Keratinocyte (primary cell): ENCODE measurements at regions not wholly inside any gene's neighbourhood (a gene's known extent, or its start where the extent isn't known, plus 50 kb on each side); places are given as distances from the start of the nearest gene placed in this dataset.

Experiments
- DNase-seq: peaks from one replicate; pipeline ENCODE4 v3.0.0-alpha.2; 2011; ENCODE audit warnings: low read depth, missing footprints, low spot score
- FAIRE-seq: peaks from 2 replicates; lab custom pipeline; 2011; peaks lifted over from hg19 to GRCh38; lab: Jason Lieb, UNC
- H2AFZ ChIP-seq: 2 replicates; pipeline ENCODE4 v1.6.0; 2012; ENCODE audit warnings: low read length, control low read depth, inconsistent platforms; ENCODE audit not compliant: control insufficient read depth
- H3K27ac ChIP-seq: 2 replicates; pipeline ENCODE4 v1.5.1; 2011; ENCODE audit warnings: low read length; ENCODE audit not compliant: control insufficient read depth, insufficient read depth
- H3K27me3 ChIP-seq: 3 replicates; pipeline ENCODE4 v1.6.0; 2011; ENCODE audit warnings: low read length; ENCODE audit not compliant: control insufficient read depth, insufficient read depth; ENCODE audit errors: extremely low read depth
- H3K36me3 ChIP-seq, 2 experiments: 2 replicates in 1 of 2; 3 replicates in 1 of 2; pipeline ENCODE4 v1.5.1; 2011; ENCODE audit warnings: low read length in 2 of 2, mild to moderate bottlenecking in 1 of 2; ENCODE audit not compliant: control insufficient read depth in 2 of 2, insufficient read depth in 2 of 2; ENCODE audit errors: extremely low read depth in 1 of 2
- H3K4me1 ChIP-seq: 3 replicates; pipeline ENCODE4 v1.5.1; 2011; ENCODE audit warnings: low read length; ENCODE audit not compliant: control insufficient read depth, insufficient read depth; ENCODE audit errors: extremely low read depth
- H3K4me2 ChIP-seq: 3 replicates; pipeline ENCODE4 v1.6.0; 2011; ENCODE audit warnings: low read depth, low read length; ENCODE audit not compliant: control insufficient read depth, insufficient read depth; ENCODE audit errors: extremely low read depth
- H3K4me3 ChIP-seq, 3 experiments: fragments of 200-600 bp in 1 of 3; sonication (generic) in 1 of 3; 2 replicates in 2 of 3; 3 replicates in 1 of 3; pipeline ENCODE4 v1.5.1; 2011 to 2016; ENCODE audit warnings: low read length in 3 of 3, mild to moderate bottlenecking in 3 of 3, control low read depth in 2 of 3, inconsistent platforms in 1 of 3, low read depth in 1 of 3, mixed read lengths in 1 of 3, mixed run types in 1 of 3, moderate library complexity in 1 of 3; ENCODE audit not compliant: control insufficient read depth in 2 of 3, insufficient read depth in 2 of 3; ENCODE audit errors: extremely low read depth in 1 of 3
- H3K79me2 ChIP-seq: 2 replicates; pipeline ENCODE4 v1.6.0; 2012; ENCODE audit warnings: low read length; ENCODE audit not compliant: control insufficient read depth, insufficient read depth
- H3K9ac ChIP-seq: 3 replicates; pipeline ENCODE4 v1.6.0; 2011; ENCODE audit warnings: low read length; ENCODE audit not compliant: control insufficient read depth, insufficient read depth; ENCODE audit errors: extremely low read depth
- H3K9me1 ChIP-seq: 3 replicates; pipeline ENCODE4 v1.6.0; 2011; ENCODE audit warnings: low read length; ENCODE audit not compliant: control insufficient read depth, insufficient read depth; ENCODE audit errors: extremely low read depth
- H3K9me3 ChIP-seq: 2 replicates; pipeline ENCODE4 v1.5.1; 2012; ENCODE audit warnings: low read depth, low read length; ENCODE audit not compliant: control insufficient read depth
- H4K20me1 ChIP-seq: 3 replicates; pipeline ENCODE4 v1.6.0; 2011; ENCODE audit warnings: low read length; ENCODE audit not compliant: control insufficient read depth, insufficient read depth; ENCODE audit errors: extremely low read depth
- EZH2 ChIP-seq: IDR thresholded peaks from one replicate; pipeline ENCODE4 v1.6.1; 2012; ENCODE audit warnings: inconsistent platforms, mild to moderate bottlenecking, low read length, moderate library complexity
- dilution Hi-C: fragments of 300-500 bp; cut with MboI; formaldehyde crosslinking; loops from one replicate; pipeline ENCODE4 v1.7.0; 2020; ENCODE audit warnings: low sequenced_read_pairs; ENCODE audit not compliant: extremely low pct_ligation_motif_present
- TF ChIP-seq, protein P1 (sequence below), 3 experiments: IDR thresholded peaks in 1 of 3; conservative IDR thresholded peaks in 1 of 3; optimal IDR thresholded peaks in 1 of 3; 2 replicates in 2 of 3; 3 replicates in 1 of 3; pipeline versions ENCODE3 to v1.5.1; 2011; ENCODE audit warnings: low read length in 3 of 3, mild to moderate bottlenecking in 3 of 3, moderate library complexity in 2 of 3, control low read depth in 1 of 3, inconsistent platforms in 1 of 3; ENCODE audit not compliant: insufficient read depth in 2 of 3; ENCODE audit errors: extremely low read depth in 1 of 3

DNA sequence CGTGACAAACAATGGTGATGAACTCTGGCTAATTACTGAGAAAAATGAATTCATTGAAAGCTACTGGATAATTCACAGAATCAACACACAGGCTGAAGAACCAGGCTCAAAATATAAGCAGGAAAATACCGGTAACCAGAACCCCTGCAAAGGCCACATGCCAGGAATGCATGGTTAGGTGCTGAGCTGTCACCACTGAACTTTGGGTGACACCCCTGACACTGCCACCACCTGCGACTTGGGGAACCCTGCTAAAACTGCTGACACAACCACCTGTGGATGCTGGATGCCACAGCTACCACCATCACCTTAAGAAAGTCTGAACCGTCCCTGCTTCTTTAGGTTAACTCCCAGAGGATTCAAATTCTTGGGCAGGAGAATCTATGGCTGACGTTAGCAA is 72.0 kb upstream of the NR4A3 start:
- H3K27me3 ChIP-seq, result no peaks in the 10 kb centered on the region
- no peak overlapping the region for H3K4me2 ChIP-seq
- H3K79me2 ChIP-seq, result no peaks in the 10 kb centered on the region
- H3K36me3 ChIP-seq, result no peaks in the 10 kb centered on the region
- H3K4me3 ChIP-seq, result no peak overlapping the region
- DNase-seq (no peak), FAIRE-seq (no peak)
- TF ChIP-seq EZH2, result no peak
- TF ChIP-seq, protein P1, sequence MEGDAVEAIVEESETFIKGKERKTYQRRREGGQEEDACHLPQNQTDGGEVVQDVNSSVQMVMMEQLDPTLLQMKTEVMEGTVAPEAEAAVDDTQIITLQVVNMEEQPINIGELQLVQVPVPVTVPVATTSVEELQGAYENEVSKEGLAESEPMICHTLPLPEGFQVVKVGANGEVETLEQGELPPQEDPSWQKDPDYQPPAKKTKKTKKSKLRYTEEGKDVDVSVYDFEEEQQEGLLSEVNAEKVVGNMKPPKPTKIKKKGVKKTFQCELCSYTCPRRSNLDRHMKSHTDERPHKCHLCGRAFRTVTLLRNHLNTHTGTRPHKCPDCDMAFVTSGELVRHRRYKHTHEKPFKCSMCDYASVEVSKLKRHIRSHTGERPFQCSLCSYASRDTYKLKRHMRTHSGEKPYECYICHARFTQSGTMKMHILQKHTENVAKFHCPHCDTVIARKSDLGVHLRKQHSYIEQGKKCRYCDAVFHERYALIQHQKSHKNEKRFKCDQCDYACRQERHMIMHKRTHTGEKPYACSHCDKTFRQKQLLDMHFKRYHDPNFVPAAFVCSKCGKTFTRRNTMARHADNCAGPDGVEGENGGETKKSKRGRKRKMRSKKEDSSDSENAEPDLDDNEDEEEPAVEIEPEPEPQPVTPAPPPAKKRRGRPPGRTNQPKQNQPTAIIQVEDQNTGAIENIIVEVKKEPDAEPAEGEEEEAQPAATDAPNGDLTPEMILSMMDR (optimal IDR thresholded peaks at IDR 0.05 in 1 of 3, IDR thresholded peaks at IDR 0.05 in 1 of 3, conservative IDR thresholded peaks at IDR 0.05 in 1 of 3; ENCODE audit: extremely low read depth in 1 of 3, insufficient read depth in 2 of 3, low read length in 3 of 3), result no peak
- no peak overlapping the region for H3K27ac ChIP-seq
- H4K20me1 ChIP-seq, result no peaks in the 10 kb centered on the region
- H3K9ac ChIP-seq, result no peak overlapping the region
- H3K9me3 ChIP-seq, result no peaks in the 10 kb centered on the region
- H3K4me1 ChIP-seq, result peaks cover 15% of the 10 kb centered on the region
- H3K9me1 ChIP-seq, result no peaks in the 10 kb centered on the region
- dilution Hi-C loops, result no loop called here
- no peak overlapping the region for H2AFZ ChIP-seq

DNA sequence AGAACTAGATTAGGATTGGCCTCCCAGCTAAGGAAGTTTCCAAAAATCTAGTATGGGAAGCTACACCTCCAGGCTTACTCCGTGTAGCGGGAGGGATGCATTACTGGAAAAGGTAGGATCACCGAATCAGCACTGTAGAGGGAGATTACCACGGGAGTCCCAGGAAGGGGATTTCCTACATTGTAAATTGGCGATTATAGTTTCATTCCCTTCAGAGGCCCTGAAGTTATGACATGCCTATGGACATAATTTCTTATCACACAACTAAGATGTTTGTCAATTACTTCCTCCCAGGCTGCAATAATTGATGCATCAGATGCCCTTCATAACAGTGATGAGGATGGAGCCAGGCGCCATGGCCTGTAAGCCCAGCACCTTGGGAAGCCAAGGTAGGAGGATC is 71.2 kb upstream of the NR4A3 start:
- no peak for FAIRE-seq

More for the DNA sequence above, 71.2 kb upstream of the NR4A3 start:
- TF ChIP-seq, protein P1 (optimal IDR thresholded peaks at IDR 0.05 in 1 of 3, IDR thresholded peaks at IDR 0.05 in 1 of 3, conservative IDR thresholded peaks at IDR 0.05 in 1 of 3; ENCODE audit: extremely low read depth in 1 of 3, insufficient read depth in 2 of 3, low read length in 3 of 3), result no peak
- TF ChIP-seq EZH2, result no peak
- H3K4me3 ChIP-seq, result no peak overlapping the region
- H3K27ac ChIP-seq, result no peak overlapping the region
- no peaks in the 10 kb centered on the region for H3K36me3 ChIP-seq
- H2AFZ ChIP-seq, result no peak overlapping the region
- peaks cover 15% of the 10 kb centered on the region for H3K4me1 ChIP-seq
- dilution Hi-C loops, result no loop called here
- H4K20me1 ChIP-seq, result no peaks in the 10 kb centered on the region
- H3K4me2 ChIP-seq, result no peak overlapping the region
- DNase-seq, result no peak
- H3K27me3 ChIP-seq, result no peaks in the 10 kb centered on the region
- no peak overlapping the region for H3K9ac ChIP-seq
- H3K9me3 ChIP-seq, result no peaks in the 10 kb centered on the region
- no peaks in the 10 kb centered on the region for H3K79me2 ChIP-seq
- no peaks in the 10 kb centered on the region for H3K9me1 ChIP-seq
